ENCODE measurements at regions not wholly inside any gene's neighbourhood (a gene's known extent, or its start where the extent isn't known, plus 50 kb on each side); places are given as distances from the start of the nearest gene placed in this dataset.

DNA sequence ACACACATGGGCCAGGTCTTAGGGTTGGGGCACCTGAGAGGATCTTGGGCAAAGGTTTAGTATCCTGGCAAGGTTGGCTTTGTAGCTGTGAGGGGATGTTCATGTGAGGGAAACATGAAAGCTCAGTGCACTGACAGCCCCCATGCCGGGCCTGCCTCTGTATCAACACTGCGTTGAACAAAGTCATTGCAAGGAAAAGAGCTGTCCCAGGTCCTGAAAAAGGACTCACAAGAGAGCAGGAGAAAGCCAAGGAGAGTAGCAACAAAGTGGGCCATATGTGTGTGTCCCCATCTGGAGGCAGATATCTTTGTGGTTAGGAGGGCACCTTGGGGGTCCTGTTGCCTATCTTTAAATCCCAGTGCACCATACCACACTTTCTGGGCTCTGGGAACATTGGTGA is 237.8 kb upstream of the THSD7B start:
- TF ChIP-seq SIN3A (IDR thresholded peaks at IDR 0.05; ENCODE audit: borderline replicate concordance, insufficient read depth, low read length) (no peak), TAF1 (IDR thresholded peaks at IDR 0.05; ENCODE audit: borderline replicate concordance, insufficient read depth, low read length) (no peak), POLR2AphosphoS5 (IDR thresholded peaks at IDR 0.05; ENCODE audit: low read depth, low read length) (no peak), FOXP2 (optimal IDR thresholded peaks at IDR 0.05; ENCODE audit: borderline replicate concordance, extremely low read depth, extremely low read length, insufficient read depth) (no peak)
- TF ChIP-seq, protein P1, sequence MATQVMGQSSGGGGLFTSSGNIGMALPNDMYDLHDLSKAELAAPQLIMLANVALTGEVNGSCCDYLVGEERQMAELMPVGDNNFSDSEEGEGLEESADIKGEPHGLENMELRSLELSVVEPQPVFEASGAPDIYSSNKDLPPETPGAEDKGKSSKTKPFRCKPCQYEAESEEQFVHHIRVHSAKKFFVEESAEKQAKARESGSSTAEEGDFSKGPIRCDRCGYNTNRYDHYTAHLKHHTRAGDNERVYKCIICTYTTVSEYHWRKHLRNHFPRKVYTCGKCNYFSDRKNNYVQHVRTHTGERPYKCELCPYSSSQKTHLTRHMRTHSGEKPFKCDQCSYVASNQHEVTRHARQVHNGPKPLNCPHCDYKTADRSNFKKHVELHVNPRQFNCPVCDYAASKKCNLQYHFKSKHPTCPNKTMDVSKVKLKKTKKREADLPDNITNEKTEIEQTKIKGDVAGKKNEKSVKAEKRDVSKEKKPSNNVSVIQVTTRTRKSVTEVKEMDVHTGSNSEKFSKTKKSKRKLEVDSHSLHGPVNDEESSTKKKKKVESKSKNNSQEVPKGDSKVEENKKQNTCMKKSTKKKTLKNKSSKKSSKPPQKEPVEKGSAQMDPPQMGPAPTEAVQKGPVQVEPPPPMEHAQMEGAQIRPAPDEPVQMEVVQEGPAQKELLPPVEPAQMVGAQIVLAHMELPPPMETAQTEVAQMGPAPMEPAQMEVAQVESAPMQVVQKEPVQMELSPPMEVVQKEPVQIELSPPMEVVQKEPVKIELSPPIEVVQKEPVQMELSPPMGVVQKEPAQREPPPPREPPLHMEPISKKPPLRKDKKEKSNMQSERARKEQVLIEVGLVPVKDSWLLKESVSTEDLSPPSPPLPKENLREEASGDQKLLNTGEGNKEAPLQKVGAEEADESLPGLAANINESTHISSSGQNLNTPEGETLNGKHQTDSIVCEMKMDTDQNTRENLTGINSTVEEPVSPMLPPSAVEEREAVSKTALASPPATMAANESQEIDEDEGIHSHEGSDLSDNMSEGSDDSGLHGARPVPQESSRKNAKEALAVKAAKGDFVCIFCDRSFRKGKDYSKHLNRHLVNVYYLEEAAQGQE (IDR thresholded peaks at IDR 0.05; ENCODE audit: insufficient read depth in 1 of 2, low read depth in 2 of 2, low read length in 2 of 2) = peak; percentile 87 to 97
